K562 (cell line): ENCODE measurements at regions not wholly inside any gene's neighbourhood (a gene's known extent, or its start where the extent isn't known, plus 50 kb on each side); places are given as distances from the start of the nearest gene placed in this dataset.

Experiments
- BCL6 ChIP-seq: fragments of 250-450 bp; sonication (Bioruptor Pico); IDR thresholded peaks from 2 replicates; pipeline ENCODE4 v1.4.0; 2020
- CREB3 ChIP-seq: fragments of 450-650 bp; conservative IDR thresholded peaks from 2 replicates; pipeline ENCODE4 v1.6.1; 2016; ENCODE audit warnings: missing genetic modification characterization, low read depth, mild to moderate bottlenecking, missing compliant biosample characterization, moderate library complexity
- CREBBP ChIP-seq: IDR thresholded peaks from one replicate; pipeline ENCODE4 v1.6.1; 2012; ENCODE audit warnings: low read depth, mild to moderate bottlenecking, control low read depth, inconsistent platforms, low read length
- ELF2 ChIP-seq: fragments of 250-450 bp; sonication (Bioruptor Pico); IDR thresholded peaks from 2 replicates; pipeline ENCODE4 v1.5.0; 2021; ENCODE audit warnings: mild to moderate bottlenecking
- ESRRA ChIP-seq: fragments of 450-650 bp; IDR thresholded peaks from 2 replicates; pipeline ENCODE4 v1.6.1; 2014; ENCODE audit warnings: low read depth, mild to moderate bottlenecking, moderate library complexity, borderline replicate concordance
- HDAC6 ChIP-seq: IDR thresholded peaks from 2 replicates; pipeline ENCODE4 v1.6.1; 2012; ENCODE audit warnings: low read depth, mild to moderate bottlenecking, control low read depth, inconsistent platforms, low read length, moderate library complexity
- HDGF ChIP-seq: fragments of 450-650 bp; IDR thresholded peaks from 2 replicates; pipeline ENCODE4 v1.6.1; 2016
- HNRNPK ChIP-seq: fragments of 200-400 bp; formaldehyde crosslinking; IDR thresholded peaks from one replicate; pipeline ENCODE4 v1.6.1; 2018; ENCODE audit warnings: mild to moderate bottlenecking, low read depth, low read length; ENCODE audit not compliant: poor library complexity, severe bottlenecking
- MAFK ChIP-seq: IDR thresholded peaks from 2 replicates; pipeline ENCODE4 v1.6.1; 2011; ENCODE audit warnings: low read length, improper control_type of control experiment
- MAZ ChIP-seq, 2 experiments: fragments of 450-650 bp in 1 of 2; sonication (generic) in 1 of 2; formaldehyde crosslinking; IDR thresholded peaks in 1 of 2; conservative IDR thresholded peaks in 1 of 2; 2 replicates each; pipeline versions ENCODE4 v1.4.0 to v1.5.0; 2020; ENCODE audit warnings: mild to moderate bottlenecking in 1 of 2, missing genetic modification reagents in 1 of 2
- MLX ChIP-seq, 2 experiments: fragments of 450-650 bp in 1 of 2; sonication (generic) in 1 of 2; formaldehyde crosslinking; conservative IDR thresholded peaks; 2 replicates each; pipeline versions ENCODE4 v1.4.0 to v1.8.1; 2020 to 2022; ENCODE audit warnings: mild to moderate bottlenecking in 1 of 2, missing genetic modification reagents in 1 of 2
- NONO ChIP-seq, 2 experiments: fragments of 200-400 bp in 1 of 2; fragments of 450-650 bp in 1 of 2; formaldehyde crosslinking in 1 of 2; IDR thresholded peaks; 2 replicates each; pipeline ENCODE4 v1.6.1; 2017; ENCODE audit warnings: low read depth in 2 of 2, mild to moderate bottlenecking in 2 of 2, moderate library complexity in 2 of 2, low read length in 1 of 2
- PCBP1 ChIP-seq: fragments of 200-400 bp; formaldehyde crosslinking; IDR thresholded peaks from 2 replicates; pipeline ENCODE4 v1.6.1; 2018; ENCODE audit warnings: mild to moderate bottlenecking, low read depth, low read length; ENCODE audit not compliant: poor library complexity, severe bottlenecking
- PHF20 ChIP-seq: fragments of 450-650 bp; IDR thresholded peaks from 2 replicates; pipeline ENCODE4 v1.6.1; 2018; ENCODE audit not compliant: partially characterized antibody
- POLR2A ChIP-seq: fragments of 450-650 bp; conservative IDR thresholded peaks from 2 replicates; pipeline ENCODE4 v1.6.1; 2016
- POLR2H ChIP-seq: IDR thresholded peaks from 2 replicates; pipeline ENCODE4 v1.6.1; 2016; ENCODE audit warnings: missing genetic modification characterization, low read depth, mild to moderate bottlenecking, control low read depth, missing compliant biosample characterization, moderate library complexity
- SMARCB1 ChIP-seq: IDR thresholded peaks from 2 replicates; pipeline ENCODE4 v1.6.1; 2011; ENCODE audit warnings: improper control_type of control experiment, low read depth; ENCODE audit not compliant: insufficient read length
- TFE3 ChIP-seq: fragments of 450-650 bp; formaldehyde crosslinking; IDR thresholded peaks from 2 replicates; pipeline ENCODE4 v1.4.0; 2020; ENCODE audit warnings: mild to moderate bottlenecking, mixed read lengths
- ZNF134 ChIP-seq: fragments of 250-450 bp; sonication (Bioruptor Pico); conservative IDR thresholded peaks from 2 replicates; pipeline ENCODE4 v1.4.0; 2020
- ZNF224 ChIP-seq: sonication (generic); formaldehyde crosslinking; IDR thresholded peaks from 2 replicates; pipeline ENCODE4 v1.8.0; 2022; ENCODE audit warnings: mild to moderate bottlenecking, missing genetic modification reagents
- ZNF707 ChIP-seq: fragments of 250-450 bp; sonication (Bioruptor Pico); conservative IDR thresholded peaks from 2 replicates; pipeline ENCODE4 v1.8.0; 2022; ENCODE audit warnings: inconsistent platforms, mild to moderate bottlenecking, moderate library complexity
- TF ChIP-seq, protein P1 (sequence below): sonication (generic); formaldehyde crosslinking; IDR thresholded peaks from 2 replicates; pipeline ENCODE4 v1.8.0; 2022; ENCODE audit warnings: mild to moderate bottlenecking, missing genetic modification reagents, borderline replicate concordance
- TF ChIP-seq, protein P2 (sequence below): sonication (generic); IDR thresholded peaks from 2 replicates; pipeline ENCODE4 v1.6.1; 2016

- TF ChIP-seq PHF20 (no peak), ZNF224 (no peak), BCL6 (CRISPR knock-in tag) (no peak), TFE3 (CRISPR knock-in tag) (no peak), ESRRA (no peak), MAFK (0 out of 2 replicates have a peak, but pooled peaks have one; percentile 27), CREB3 (tag) (no peak), ELF2 (CRISPR knock-in tag) (no peak), HDGF (peak; percentile 27; the same call in 1 of the 2 replicates), HDAC6 (no peak), PCBP1 (no peak), SMARCB1 (no peak), POLR2H (no peak), POLR2A (no peak), ZNF134 (CRISPR knock-in tag) (no peak), NONO (IDR thresholded peaks at IDR 0.05; ENCODE audit: low read depth in 2 of 2, low read length in 1 of 2) (no peak), HNRNPK (no peak), MLX (CRISPR knock-in tag; conservative IDR thresholded peaks at IDR 0.05) (no peak), ZNF707 (CRISPR knock-in tag) (no peak), MAZ (CRISPR knock-in tag; conservative IDR thresholded peaks at IDR 0.05 in 1 of 2, IDR thresholded peaks at IDR 0.05 in 1 of 2) (peak in 1 of 2 experiments; percentile 28; a peak in 1 of 4 replicates), CREBBP (no peak)
- TF ChIP-seq, protein P1, sequence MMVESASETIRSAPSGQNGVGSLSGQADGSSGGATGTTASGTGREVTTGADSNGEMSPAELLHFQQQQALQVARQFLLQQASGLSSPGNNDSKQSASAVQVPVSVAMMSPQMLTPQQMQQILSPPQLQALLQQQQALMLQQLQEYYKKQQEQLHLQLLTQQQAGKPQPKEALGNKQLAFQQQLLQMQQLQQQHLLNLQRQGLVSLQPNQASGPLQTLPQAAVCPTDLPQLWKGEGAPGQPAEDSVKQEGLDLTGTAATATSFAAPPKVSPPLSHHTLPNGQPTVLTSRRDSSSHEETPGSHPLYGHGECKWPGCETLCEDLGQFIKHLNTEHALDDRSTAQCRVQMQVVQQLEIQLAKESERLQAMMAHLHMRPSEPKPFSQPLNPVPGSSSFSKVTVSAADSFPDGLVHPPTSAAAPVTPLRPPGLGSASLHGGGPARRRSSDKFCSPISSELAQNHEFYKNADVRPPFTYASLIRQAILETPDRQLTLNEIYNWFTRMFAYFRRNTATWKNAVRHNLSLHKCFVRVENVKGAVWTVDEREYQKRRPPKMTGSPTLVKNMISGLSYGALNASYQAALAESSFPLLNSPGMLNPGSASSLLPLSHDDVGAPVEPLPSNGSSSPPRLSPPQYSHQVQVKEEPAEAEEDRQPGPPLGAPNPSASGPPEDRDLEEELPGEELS, result no peak
- TF ChIP-seq, protein P2, sequence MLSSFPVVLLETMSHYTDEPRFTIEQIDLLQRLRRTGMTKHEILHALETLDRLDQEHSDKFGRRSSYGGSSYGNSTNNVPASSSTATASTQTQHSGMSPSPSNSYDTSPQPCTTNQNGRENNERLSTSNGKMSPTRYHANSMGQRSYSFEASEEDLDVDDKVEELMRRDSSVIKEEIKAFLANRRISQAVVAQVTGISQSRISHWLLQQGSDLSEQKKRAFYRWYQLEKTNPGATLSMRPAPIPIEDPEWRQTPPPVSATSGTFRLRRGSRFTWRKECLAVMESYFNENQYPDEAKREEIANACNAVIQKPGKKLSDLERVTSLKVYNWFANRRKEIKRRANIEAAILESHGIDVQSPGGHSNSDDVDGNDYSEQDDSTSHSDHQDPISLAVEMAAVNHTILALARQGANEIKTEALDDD, result no peak; the same call in 1 of the 2 replicates
Observed at GRCh38 chr6:16004934-16005679, 123.8 kb upstream of the MYLIP start (continued).
